SKM-1 (cell line): ENCODE measurements at regions not wholly inside any gene's neighbourhood (a gene's known extent, or its start where the extent isn't known, plus 50 kb on each side); places are given as distances from the start of the nearest gene placed in this dataset.
"Not testable (repeated sequence)": the region's sequence is repeated elsewhere in the genome, so short reads cannot be mapped to it uniquely, and the experiment has no call there.

Experiments
- DNase-seq: peaks from one replicate; lab custom pipeline; 2025; ENCODE audit not compliant: unreplicated experiment; lab: John Stamatoyannopoulos, UW

DNA sequence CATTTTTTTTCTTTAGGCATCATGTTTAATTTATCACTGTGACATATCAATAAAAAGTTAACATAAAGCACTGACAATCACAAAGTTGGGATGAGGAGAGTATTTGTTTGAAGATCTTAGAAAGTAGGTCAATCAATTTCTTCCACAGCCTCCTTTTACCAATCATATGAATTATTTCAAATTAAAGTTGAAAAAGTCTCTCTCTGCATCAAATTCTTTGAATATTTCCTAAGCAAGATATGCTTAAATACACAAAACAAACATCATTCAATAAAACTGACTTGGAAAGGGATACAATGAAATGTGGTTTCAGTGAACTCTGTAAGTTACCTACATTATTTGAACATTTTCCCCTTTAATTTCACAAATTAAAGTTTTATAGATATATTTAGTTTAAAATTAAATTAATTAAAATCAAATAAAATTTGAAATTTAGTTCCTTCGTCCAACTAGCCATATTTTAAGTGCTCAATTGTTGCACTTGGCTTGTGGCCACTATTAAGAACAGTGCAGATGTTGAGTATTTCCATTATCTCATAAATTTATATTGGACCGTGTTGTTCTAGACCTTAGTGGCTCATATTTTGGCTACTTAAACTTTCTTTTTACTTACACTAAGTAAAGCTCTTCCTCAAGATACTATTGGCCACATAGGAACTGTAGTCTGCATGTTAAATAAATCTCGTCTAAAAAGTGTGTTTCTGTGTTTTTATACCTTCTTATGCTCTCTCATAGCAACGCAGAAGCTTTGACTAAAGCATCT is 949.7 kb upstream of the NUDT12 start:
- DNase-seq = no peak

DNA sequence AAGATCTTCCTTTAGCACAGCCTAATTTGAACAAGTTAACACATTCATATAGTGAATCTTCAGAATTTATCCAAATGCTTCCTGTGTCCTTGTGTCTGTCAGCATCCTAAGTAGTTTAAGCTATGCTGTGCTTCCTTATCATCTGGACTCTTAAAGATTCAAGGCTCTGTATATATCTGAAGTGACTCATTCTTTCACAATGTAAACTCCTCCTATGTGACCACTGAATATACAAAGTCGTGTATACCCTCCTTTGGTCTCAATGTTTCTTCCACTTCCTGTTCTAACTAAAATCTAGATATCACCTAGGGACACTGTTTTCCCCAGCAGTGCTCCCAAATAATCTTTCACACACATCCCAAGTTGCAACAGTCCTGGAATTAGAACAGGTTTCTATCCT is 935.7 kb upstream of the NUDT12 start:
- no peak for DNase-seq

DNA sequence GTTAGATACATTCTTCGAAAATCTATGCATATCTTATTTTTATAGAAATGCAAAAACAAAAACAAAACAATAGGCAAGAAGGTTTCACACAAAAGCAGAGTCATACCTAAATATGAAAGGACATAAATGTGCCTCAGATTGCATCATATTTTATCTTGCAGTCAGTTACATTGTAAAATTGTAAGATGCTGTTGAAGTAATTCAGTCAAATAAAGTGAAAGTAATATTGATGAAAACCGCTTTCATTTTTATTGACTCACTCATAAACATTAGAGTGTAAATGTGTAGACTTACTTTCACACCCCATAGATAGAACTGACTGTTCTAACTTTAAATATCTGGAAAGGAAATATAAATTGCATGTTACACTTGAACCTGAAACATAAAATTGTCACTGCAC is 931.5 kb upstream of the NUDT12 start:
- DNase-seq = no peak

DNA sequence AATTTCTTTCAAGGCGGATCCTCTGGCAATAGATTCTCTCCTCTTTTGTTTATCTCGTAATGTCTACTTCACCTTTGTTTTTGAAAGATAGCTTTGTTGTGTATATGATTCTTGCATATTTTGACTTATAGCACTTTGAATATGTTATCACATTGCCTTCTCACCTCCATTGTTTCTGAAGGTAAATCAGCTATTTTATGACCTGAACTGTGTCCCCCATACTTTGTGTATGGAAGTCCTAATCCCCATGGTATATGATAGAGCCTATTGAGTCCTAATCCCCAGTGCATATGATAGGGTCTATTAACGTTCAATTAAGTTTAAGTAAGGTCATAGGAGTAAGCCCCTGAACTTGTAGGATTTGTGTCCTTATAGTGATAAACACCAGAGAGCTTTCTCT is 910.2 kb upstream of the NUDT12 start:
- no peak for DNase-seq

DNA sequence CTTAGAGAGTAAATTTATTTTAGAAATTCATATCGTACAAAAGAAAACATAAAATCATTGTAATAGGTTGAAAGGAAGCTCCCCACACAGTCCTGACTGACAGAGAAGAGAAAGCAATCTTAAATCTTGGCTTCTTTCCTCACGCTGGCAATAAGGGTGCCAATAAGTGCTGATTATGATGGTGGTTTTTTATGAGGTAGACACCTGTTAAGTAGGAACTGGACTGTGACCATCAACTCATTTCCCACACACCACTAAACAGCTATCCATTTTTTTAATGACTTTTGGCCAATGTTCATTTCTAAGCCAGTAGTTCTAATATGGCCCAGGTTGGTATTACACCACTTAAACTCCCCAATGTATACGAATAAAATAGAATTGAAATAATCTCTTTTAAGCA is 893.5 kb upstream of the NUDT12 start:
- DNase-seq = no peak

DNA sequence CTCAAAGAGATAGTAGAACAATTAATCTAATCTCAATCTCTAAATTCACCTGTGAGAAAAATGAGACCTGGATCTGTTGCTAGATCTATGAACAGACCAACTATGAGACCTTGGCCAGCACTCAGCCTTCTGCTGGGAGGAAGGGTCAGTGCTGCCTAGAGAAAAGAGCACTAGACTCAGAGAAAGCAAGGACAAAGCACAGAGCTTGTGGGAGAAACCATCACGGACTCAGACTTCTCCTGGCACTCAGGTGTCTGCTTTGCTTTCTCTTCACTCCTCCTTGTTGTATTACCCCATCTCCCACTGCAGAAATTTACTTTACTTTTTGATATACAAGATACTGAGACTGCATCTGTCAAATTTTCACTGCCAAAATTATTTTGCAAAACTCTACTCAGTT is 890.0 kb upstream of the NUDT12 start:
- no peak for DNase-seq

DNA sequence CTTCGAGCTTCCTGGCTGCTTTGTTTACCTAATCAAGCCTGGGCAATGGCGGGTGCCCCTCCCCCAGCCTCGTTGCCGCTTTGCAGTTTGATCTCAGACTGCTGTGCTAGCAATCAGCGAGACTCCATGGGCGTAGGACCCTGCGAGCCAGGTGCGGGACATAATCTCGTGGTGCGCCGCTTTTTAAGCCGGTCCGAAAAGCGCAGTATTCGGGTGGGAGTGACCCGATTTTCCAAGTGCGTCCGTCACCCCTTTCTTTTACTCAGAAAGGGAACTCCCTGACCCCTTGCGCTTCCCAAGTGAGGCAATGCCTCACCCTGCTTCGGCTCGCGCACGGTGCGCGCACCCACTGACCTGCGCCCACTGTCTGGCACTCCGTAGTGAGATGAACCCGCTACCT is 889.3 kb upstream of the NUDT12 start:
- not testable (repeated sequence) for DNase-seq

DNA sequence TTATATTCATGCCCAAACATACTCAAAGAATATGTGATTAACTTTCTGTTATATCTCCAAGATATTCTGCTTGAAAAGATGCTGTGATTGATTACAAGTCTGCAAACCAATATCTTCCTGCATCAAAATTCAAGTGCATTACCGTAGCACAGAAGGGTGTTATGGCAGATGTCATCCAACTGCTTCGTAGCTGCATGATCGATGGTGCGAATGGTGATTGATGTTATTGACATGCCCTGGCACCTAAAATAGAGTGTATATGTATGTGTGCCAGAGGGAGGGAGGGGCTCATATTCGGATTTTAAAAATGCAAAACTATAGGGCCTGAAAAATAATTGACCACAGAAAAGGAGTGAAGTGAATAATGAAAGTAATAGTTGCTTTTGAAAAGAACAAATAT is 882.1 kb upstream of the NUDT12 start:
- DNase-seq = no peak

DNA sequence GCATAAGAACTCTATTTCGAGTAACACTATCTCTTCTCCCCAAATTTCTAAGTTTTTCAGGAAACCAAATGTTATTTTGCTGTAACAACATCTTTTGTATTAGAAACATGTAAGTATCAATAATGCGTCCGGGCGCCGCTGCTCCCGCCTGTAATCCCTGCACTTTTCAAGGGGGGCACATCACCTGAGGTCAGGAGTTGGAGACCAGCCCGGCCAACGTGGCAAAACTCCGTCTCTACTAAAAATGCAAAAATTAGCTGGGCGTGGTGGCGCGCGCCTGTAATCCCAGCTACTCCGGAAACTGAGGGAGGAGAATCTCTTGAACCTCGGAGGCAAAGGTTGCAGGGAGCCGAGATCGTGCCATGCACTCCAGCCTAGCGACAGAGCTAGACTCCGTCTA is 881.1 kb upstream of the NUDT12 start:
- no peak for DNase-seq

DNA sequence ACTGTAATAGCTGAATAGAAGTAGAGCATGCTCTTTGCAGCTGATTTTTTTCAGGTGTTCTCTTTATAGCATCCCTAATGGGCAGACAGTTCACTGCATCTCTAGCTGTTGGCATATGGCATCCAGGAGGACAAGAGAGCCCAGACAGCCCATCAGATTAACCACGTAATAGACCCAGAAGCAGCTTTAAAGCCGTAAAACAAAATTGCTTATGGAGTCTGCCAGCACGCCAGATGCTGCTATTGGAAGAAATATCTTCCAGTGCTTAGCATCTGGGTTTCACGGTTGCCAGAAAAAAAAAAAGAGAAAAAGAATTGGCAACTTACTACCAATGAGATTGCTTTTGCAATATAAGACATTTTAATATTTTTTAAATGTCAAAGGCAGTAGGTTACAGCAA is 869.4 kb upstream of the NUDT12 start:
- no peak for DNase-seq

DNA sequence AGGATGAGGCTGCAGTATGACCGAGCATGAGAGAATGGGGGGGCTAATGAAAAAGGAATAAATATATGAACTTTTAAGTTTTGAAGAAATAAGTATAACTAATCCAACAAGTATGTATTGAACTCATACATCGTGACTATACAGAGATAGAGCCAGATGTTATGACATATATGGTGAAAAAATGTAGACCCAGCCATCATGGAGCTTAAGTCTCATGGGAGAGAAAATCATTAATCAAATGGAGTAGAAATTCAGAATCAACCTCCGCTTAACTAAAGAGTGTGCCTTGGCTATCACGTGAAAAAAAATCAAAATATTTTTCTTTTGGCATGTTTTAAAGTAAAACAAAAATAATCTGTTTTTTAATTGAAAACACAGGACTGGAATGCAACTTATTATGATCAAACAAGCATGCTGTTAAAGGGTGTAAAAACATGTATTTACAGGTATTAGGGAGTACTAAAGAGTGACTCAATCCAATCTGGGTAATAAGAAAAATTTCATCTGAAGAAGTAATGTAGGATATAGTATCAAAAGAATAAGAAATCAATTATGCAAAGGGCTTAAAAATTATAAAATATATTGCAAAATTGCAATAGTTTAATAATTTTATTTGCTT is 868.5 kb upstream of the NUDT12 start:
- DNase-seq = no peak

DNA sequence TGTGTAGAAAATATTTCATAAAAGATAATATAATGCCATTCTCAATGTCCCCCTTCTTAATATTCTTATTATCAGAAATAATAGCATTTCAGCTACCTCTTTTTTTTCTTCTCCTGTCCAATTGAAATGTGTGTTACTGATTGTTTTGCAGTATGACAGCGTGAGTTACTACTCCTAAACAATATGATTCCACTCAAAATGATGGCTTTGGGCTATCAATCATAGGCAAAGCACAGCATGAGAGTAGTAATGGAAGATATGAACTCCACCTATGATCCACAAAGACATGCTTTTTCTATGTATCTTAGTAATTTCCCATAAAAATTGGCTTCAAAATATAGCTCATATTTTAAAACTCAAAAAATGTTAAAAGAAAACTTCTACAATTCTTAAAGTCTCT is 867.3 kb upstream of the NUDT12 start:
- no peak for DNase-seq

DNA sequence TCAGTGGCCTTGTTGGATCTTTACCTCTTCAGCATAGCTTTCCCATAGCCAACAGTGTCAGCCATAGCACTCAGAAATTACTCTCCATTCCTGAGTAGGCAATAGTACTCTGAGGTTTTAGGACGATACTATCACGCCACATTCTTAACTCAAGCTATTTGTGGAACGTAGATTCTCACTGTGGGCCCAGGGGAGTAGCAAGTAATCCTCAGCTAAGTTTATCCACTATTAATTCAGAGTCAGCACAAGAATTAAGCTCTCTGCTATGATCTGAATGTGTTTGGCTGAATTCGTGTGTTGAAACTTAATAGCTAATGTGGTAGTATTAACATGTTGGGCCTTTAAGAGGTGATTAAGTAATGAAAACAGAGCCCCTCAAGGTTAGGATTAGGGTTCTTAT is 858.8 kb upstream of the NUDT12 start:
- no peak for DNase-seq

DNA sequence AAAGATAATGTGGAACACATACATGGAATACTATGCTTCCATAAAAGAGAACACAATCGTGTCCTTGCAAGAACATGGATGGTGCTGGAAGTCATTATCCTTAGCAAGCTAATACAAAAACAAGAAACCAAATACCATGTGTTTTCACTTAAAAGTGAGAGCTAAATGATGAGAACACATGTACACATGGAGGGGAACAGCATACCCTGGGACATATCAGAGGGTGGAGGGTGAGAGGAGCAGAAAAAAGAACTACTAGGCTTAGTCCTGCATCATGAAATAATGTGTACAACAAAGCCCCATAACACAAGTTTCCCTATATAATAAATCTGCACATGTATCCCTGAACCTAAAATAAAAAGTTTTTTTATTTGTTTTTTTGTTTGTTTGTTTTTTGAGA is 855.5 kb upstream of the NUDT12 start:
- no peak for DNase-seq

DNA sequence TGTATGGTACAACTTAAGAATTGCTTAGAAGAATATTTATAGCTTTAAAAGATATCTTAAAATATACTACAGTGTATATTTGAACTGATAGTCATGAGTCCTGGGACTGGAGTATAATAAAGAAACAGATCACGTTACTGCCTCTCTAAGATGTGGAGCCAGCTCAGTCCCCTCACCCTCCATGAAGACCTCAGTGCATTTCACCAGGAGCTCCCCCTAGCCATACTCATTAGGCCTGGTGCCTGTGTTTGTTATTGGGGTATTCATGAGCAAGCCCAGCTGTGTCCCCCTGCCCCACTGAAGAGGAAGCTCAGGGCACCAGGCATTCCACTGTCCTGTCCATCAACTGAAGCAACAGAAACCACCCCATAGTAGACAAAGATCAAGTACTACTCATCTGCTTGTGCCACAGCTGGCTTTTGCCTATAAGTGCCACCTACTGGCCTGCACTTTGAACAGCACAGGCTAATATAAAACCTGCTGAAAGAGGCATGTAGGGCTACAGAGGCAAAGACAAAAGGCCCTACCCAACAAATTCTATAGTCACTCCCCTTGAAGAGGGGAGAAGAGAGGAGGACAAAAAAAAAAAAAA is 850.2 kb upstream of the NUDT12 start:
- DNase-seq = peak; percentile 22

DNA sequence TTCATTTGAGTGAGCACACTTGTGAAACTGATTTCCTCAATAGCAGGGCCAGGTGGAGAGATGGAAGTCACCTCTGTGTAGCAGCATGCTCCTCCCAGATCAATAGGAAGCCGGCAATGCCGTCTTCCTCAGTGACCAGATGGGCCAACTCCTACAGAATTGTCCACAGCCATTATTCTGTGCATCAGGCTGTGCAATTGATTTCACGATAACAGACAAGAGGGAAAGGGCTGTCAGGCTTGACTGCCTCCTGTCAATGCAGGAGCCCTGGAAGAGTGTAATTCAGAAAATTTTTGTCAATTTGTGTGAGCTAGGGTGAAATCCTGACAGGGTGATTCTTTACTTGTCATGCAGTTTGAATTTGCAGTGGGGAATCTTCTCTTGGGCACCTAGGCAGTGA is 838.4 kb upstream of the NUDT12 start:
- no peak for DNase-seq

DNA sequence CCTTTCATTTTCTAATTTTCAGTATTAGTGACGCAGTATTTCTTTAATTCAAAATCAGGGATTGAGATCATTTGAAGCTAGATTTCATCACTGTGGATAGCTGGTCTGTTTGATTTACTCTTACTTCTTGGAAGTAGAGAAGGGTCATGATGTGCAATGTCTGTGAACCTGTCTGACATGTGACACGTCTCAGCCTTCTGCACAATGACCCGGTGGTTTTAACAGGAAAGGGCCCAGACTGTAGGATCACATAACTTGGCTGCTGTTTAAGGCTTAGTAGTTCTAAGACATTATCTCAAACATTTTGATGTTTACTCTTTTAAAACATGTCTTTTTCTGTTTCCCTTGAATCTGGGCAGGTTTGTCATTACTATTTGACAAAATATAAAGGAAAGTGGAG is 823.3 kb upstream of the NUDT12 start:
- no peak for DNase-seq

DNA sequence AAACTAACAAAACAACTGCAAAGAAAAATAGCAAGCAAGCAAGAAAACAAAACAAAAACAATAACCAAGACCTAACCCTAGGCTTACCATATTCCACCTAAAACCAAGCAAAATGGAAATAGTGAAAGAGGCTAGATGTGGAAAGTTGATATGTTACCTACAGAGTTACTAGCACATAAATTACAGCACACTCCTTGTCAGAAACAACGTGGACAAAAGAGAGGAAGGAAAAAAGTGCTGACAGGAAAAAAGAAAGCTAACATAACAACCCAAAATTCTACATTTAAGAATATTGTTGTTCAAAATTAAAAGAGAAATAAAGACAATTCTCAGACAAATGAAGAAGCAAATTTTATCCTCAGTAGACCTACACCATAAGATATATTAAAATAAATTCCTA is 812.8 kb upstream of the NUDT12 start:
- no peak for DNase-seq

DNA sequence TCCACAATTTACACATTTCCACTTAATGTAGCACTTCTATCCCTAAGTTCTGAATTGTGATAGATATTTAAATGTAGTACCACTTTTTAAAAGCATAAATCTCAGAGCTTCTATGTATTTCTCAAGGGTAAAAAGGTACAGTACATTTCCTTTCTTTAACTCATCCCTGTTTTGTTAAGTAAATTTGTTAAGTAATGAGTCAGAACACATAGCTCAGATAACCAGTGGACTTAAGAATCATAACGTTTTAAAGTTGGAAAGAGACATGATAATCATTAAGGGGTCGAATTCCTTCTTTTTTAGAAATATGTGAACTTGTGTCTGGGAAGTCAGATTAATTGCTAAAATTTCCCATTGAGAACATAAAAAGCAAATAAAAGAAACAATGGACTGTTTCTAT is 810.2 kb upstream of the NUDT12 start:
- no peak for DNase-seq

DNA sequence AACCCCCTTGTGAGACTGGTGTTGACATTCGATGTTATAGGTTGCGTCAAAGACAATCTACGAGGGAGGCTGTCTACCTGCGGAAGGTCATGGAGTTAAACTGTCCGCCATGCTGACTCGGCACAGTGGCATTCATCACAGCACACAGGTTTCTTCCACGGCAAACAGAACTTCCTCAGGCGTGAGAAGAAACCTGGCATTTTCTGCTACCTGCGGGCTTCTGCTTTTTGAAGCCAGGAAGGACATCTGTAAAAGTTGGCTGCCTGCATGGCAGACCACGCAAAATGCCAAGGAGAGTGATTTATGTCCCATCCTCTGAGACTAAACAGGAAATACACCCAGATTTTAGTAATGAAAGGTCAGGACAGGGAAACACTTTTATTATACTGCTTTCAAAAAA is 809.8 kb upstream of the NUDT12 start:
- no peak for DNase-seq

DNA sequence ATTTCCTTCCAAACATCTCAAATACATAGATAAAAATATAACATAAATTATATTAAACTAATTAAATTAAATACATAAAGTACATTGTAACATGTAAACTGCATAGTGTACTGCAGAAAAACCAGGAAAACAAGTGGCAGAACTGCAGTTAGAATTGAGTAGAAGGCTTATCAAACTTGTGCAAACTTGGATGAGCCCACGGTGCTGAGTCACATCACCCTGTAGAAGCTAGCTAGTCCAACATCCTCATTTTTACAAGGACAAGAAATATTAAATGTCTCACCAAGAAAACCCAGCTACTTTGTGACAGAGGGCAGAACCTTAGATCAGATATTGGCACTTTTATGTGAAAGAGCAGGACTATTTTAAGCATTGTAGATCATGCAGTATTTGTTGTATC is 807.9 kb upstream of the NUDT12 start:
- no peak for DNase-seq

DNA sequence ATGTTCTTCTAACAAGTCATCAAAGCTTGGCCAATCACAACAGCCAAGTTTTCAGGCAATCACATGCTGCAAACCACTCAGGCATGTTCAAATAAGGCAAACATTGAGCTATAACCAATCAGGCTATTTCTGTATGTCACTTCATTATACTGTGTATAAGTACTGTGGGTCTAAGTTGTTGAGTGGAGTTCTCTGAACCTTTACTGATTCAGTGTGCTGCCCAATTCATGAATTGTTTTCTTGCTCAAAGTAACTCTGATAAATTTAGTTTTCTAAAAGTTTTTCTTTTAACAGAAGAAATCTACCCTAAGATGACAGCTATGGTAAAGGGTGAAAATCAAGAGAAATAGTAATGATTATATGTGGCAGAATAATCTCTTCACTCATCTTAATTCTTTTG is 805.4 kb upstream of the NUDT12 start:
- DNase-seq = no peak

DNA sequence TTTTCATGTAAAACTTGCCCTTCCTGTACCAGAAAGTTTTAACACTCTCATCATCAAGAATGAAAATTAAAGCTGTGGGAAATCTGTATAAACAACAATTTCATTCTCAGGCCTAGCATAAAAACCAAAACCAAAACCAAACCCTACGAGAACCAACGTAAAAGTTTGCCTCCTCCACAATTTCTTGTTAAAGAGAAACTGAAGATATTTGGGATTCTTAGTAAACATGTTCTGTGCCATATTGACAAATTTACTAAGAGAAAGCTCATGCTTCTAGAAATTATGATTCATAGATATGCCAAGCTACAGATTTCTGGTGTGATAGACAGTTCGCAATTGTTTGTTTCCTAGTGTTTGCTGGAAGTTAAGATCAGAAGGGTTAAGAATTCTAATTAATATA is 801.0 kb upstream of the NUDT12 start:
- DNase-seq = no peak
